ENCODE measurements at regions not wholly inside any gene's neighbourhood (a gene's known extent, or its start where the extent isn't known, plus 50 kb on each side); places are given as distances from the start of the nearest gene placed in this dataset.

- TF ChIP-seq CTCF (IDR thresholded peaks at IDR 0.05 in 2 of 3, conservative IDR thresholded peaks at IDR 0.05 in 1 of 3; ENCODE audit: insufficient read depth in 2 of 3, low read depth in 1 of 3, low read length in 3 of 3) (no peak), PCBP1 (IDR thresholded peaks at IDR 0.05; ENCODE audit: low read depth, low read length, poor library complexity, severe bottlenecking) (no peak), EP300 (IDR thresholded peaks at IDR 0.05; ENCODE audit: low read length) (no peak), CEBPB (tag; IDR thresholded peaks at IDR 0.05) (no peak), CREB5 (CRISPR knock-in tag; IDR thresholded peaks at IDR 0.05) (no peak), FOXM1 (IDR thresholded peaks at IDR 0.05; ENCODE audit: low read depth) (no peak), FOXM1 (CRISPR knock-in tag; IDR thresholded peaks at IDR 0.05; ENCODE audit: low read depth) (no peak), ATF6 (CRISPR knock-in tag; IDR thresholded peaks at IDR 0.05) (no peak), GTF2F1 (IDR thresholded peaks at IDR 0.05; ENCODE audit: low read depth, low read length) (no peak), MITF (IDR thresholded peaks at IDR 0.05) (no peak), MCM5 (IDR thresholded peaks at IDR 0.05; ENCODE audit: low read depth) (no peak), MXI1 (IDR thresholded peaks at IDR 0.05; ENCODE audit: low read depth, low read length) (no peak), HMGXB4 (CRISPR knock-in tag; IDR thresholded peaks at IDR 0.05) (no peak), RAD21 (CRISPR knock-in tag; conservative IDR thresholded peaks at IDR 0.05 in 1 of 2, IDR thresholded peaks at IDR 0.05 in 1 of 2) (no peak)
These were observed 258.0 kb upstream of the HABP2 start for GRCh38 chr10:113294868-113295267.

Measured in K562 (cell line).